Trophoblast cell (in vitro differentiated cells and primary cell): ENCODE measurements at regions not wholly inside any gene's neighbourhood (a gene's known extent, or its start where the extent isn't known, plus 50 kb on each side); places are given as distances from the start of the nearest gene placed in this dataset.
"Not testable (repeated sequence)": the region's sequence is repeated elsewhere in the genome, so short reads cannot be mapped to it uniquely, and the experiment has no call there.

Source experiments
- DNase-seq, 2 donors: peaks; one replicate each; pipeline ENCODE4 v3.0.0-alpha.2; 2016
- H2AFZ ChIP-seq: 2 replicates; pipeline ENCODE4 v1.6.1; 2013; ENCODE audit warnings: low read length, moderate library complexity, mild to moderate bottlenecking; ENCODE audit not compliant: insufficient read depth, poor library complexity
- H2AK5ac ChIP-seq: 2 replicates; pipeline ENCODE4 v1.6.1; 2013; ENCODE audit warnings: mild to moderate bottlenecking, low read length
- H2BK120ac ChIP-seq: 2 replicates; pipeline ENCODE4 v1.6.1; 2013; ENCODE audit warnings: low read length, mild to moderate bottlenecking, moderate library complexity; ENCODE audit not compliant: insufficient read depth, poor library complexity
- H2BK12ac ChIP-seq: 2 replicates; pipeline ENCODE4 v1.6.1; 2013; ENCODE audit warnings: mild to moderate bottlenecking, low read length, moderate library complexity
- H2BK5ac ChIP-seq: 2 replicates; pipeline ENCODE4 v1.6.1; 2013; ENCODE audit warnings: low read length, low read depth, moderate library complexity, mild to moderate bottlenecking; ENCODE audit not compliant: poor library complexity
- H3K14ac ChIP-seq: 2 replicates; pipeline ENCODE4 v1.6.1; 2013; ENCODE audit warnings: mild to moderate bottlenecking, low read length
- H3K18ac ChIP-seq: 2 replicates; pipeline ENCODE4 v1.6.1; 2013; ENCODE audit warnings: mild to moderate bottlenecking, low read length
- H3K23ac ChIP-seq: 2 replicates; pipeline ENCODE4 v1.6.1; 2013; ENCODE audit warnings: low read length
- H3K27ac ChIP-seq: 2 replicates; pipeline ENCODE4 v1.5.1; 2013; ENCODE audit warnings: low read depth, mild to moderate bottlenecking, inconsistent platforms, low read length, moderate library complexity
- H3K27me3 ChIP-seq: 2 replicates; pipeline ENCODE4 v1.6.1; 2013; ENCODE audit warnings: inconsistent platforms, mild to moderate bottlenecking, low read length, moderate library complexity; ENCODE audit not compliant: insufficient read depth
- H3K36me3 ChIP-seq, 2 experiments: 1 replicate in 1 of 2; 2 replicates in 1 of 2; pipeline ENCODE4 v1.6.1; 2013; ENCODE audit warnings: low read length in 2 of 2, mild to moderate bottlenecking in 2 of 2, moderate library complexity in 1 of 2; ENCODE audit not compliant: insufficient read depth in 2 of 2, control insufficient read depth in 1 of 2
- H3K4ac ChIP-seq: 2 replicates; pipeline ENCODE4 v1.6.1; 2013; ENCODE audit warnings: low read depth, mild to moderate bottlenecking, low read length, moderate library complexity
- H3K4me1 ChIP-seq, 2 experiments: 1 replicate in 1 of 2; 2 replicates in 1 of 2; pipeline ENCODE4 v1.6.1; 2013; ENCODE audit warnings: low read length in 2 of 2, mild to moderate bottlenecking in 2 of 2, moderate library complexity in 1 of 2; ENCODE audit not compliant: insufficient read depth in 2 of 2, control insufficient read depth in 1 of 2
- H3K4me2 ChIP-seq: 2 replicates; pipeline ENCODE4 v1.6.1; 2013; ENCODE audit warnings: inconsistent platforms, mild to moderate bottlenecking, low read length, moderate library complexity
- H3K4me3 ChIP-seq: 2 replicates; pipeline ENCODE4 v1.5.1; 2013; ENCODE audit warnings: mild to moderate bottlenecking, low read depth, low read length, inconsistent platforms
- H3K79me1 ChIP-seq: one replicate; pipeline ENCODE4 v1.6.1; 2013; ENCODE audit warnings: low read length
- H3K79me2 ChIP-seq: 2 replicates; pipeline ENCODE4 v1.6.1; 2013; ENCODE audit warnings: low read length, mild to moderate bottlenecking; ENCODE audit not compliant: control insufficient read depth, insufficient read depth, poor library complexity
- H3K9ac ChIP-seq: 2 replicates; pipeline ENCODE4 v1.6.1; 2013; ENCODE audit warnings: mild to moderate bottlenecking, low read length
- H3K9me3 ChIP-seq: 2 replicates; pipeline ENCODE4 v1.6.1; 2013; ENCODE audit warnings: low read depth, mild to moderate bottlenecking, control low read depth, inconsistent platforms, low read length; ENCODE audit not compliant: insufficient read depth
- H4K12ac ChIP-seq: 2 replicates; pipeline ENCODE4 v1.6.1; 2013; ENCODE audit warnings: low read depth, mild to moderate bottlenecking, low read length, moderate library complexity
- H4K8ac ChIP-seq: 2 replicates; pipeline ENCODE4 v1.6.1; 2013; ENCODE audit warnings: low read depth, mild to moderate bottlenecking, low read length, moderate library complexity
- H4K91ac ChIP-seq: one replicate; pipeline ENCODE4 v1.6.1; 2013; ENCODE audit warnings: low read depth, mild to moderate bottlenecking, low read length, moderate library complexity
- WGBS: extraction: QIAGEN DNeasy Blood & Tissue Kit; methylation state at CpG from one replicate; pipeline ENCODE4 v1.1.7; 2013; ENCODE audit warnings: missing lambda C conversion rate; ENCODE audit not compliant: insufficient read length, insufficient coverage; ENCODE audit errors: extremely low coverage; 5-methylcytosine and 5-hydroxymethylcytosine counted together

DNA sequence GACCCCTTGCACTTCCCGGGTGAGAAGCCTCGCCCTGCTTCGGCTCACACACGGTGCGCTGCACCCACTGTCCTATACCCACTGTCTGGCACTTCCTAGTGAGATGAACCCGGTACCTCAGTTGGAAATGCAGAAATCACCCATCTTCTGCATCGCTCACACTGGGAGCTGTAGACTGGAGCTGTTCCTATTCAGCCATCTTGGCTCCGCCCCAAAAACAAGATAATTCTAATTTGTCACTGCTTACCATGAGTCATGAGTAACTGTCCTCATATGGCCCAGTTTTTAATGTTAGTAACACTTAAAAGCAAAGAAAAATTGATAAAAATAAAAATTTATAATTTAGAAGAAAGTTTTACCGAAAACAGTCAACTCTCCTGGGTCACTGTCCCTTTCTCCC lies 283.3 kb upstream of the COBL start:
- not testable (repeated sequence) for H3K23ac ChIP-seq, H3K9ac ChIP-seq, H2AFZ ChIP-seq, H3K18ac ChIP-seq, H2BK5ac ChIP-seq, H3K79me2 ChIP-seq, H3K4ac ChIP-seq, H4K91ac ChIP-seq, H4K12ac ChIP-seq, H3K14ac ChIP-seq, H2BK120ac ChIP-seq, H4K8ac ChIP-seq, H3K36me3 ChIP-seq, H3K4me1 ChIP-seq, H3K79me1 ChIP-seq, H3K4me3 ChIP-seq, H2AK5ac ChIP-seq, H3K27ac ChIP-seq, H3K27me3 ChIP-seq, H3K9me3 ChIP-seq, H3K4me2 ChIP-seq, DNase-seq, H2BK12ac ChIP-seq
- WGBS = no CpG with 5 or more reads among the region's 9 CpGs

DNA sequence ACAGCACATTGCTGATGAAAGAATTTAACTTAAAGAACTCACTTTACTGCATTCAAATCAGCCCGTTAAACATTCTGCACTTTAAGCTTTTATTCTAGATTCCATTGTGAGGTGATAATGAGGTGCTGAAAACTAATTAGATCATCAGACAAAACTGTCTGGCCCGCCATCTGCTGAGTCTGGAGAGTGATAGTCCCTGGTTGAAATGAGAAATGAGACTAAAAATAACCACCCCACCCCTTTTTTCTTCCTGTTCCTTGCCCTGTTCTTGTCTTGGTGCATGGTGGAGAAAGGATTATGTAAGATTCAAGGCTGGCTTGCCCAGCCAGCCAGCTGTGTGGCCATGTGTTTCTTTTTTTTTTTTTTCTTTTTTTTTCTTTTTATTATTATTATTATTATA lies 277.0 kb upstream of the COBL start:
- no peak overlapping the region for H3K18ac ChIP-seq
- no CpG with 5 or more reads among the region's 2 CpGs for WGBS
- H3K4ac ChIP-seq = no peak overlapping the region
- H3K4me1 ChIP-seq = no peaks in the 10 kb centered on the region
- H4K91ac ChIP-seq = no peak overlapping the region
- no peak overlapping the region for H3K9ac ChIP-seq
- H3K27ac ChIP-seq = no peak overlapping the region
- H2BK120ac ChIP-seq = no peak overlapping the region
- no peaks in the 10 kb centered on the region for H3K9me3 ChIP-seq
- no peaks in the 10 kb centered on the region for H3K79me1 ChIP-seq
- no peak overlapping the region for H2AFZ ChIP-seq
- no peak overlapping the region for H2AK5ac ChIP-seq
- no peak overlapping the region for H3K4me3 ChIP-seq
- no peak overlapping the region for H3K23ac ChIP-seq
- H3K27me3 ChIP-seq = no peaks in the 10 kb centered on the region
- H3K36me3 ChIP-seq = no peaks in the 10 kb centered on the region
- no peak overlapping the region for H3K4me2 ChIP-seq
- no peaks in the 10 kb centered on the region for H3K79me2 ChIP-seq
- H3K14ac ChIP-seq = no peak overlapping the region
- no peak overlapping the region for H2BK12ac ChIP-seq
- H4K8ac ChIP-seq = no peak overlapping the region
- no peak overlapping the region for H4K12ac ChIP-seq
- DNase-seq = no peak
- H2BK5ac ChIP-seq = no peak overlapping the region

GRCh38 chr7:51592842-51593599 lies 276.4 kb upstream of the COBL start:
- Histone ChIP-seq H3K4me1 (no peaks in the 10 kb centered on the region), H3K79me1 (no peaks in the 10 kb centered on the region), H3K79me2 (no peaks in the 10 kb centered on the region), H4K12ac (no peak overlapping the region), H4K8ac (no peak overlapping the region), H3K9ac (no peak overlapping the region), H2AK5ac (no peak overlapping the region), H3K9me3 (no peaks in the 10 kb centered on the region), H2BK12ac (no peak overlapping the region), H3K4me2 (no peak overlapping the region), H3K4me3 (no peak overlapping the region), H2AFZ (no peak overlapping the region), H2BK5ac (no peak overlapping the region), H3K14ac (no peak overlapping the region), H3K23ac (no peak overlapping the region), H2BK120ac (no peak overlapping the region), H3K18ac (no peak overlapping the region), H3K27ac (no peak overlapping the region), H3K4ac (no peak overlapping the region), H3K27me3 (no peaks in the 10 kb centered on the region), H3K36me3 (no peaks in the 10 kb centered on the region), H4K91ac (no peak overlapping the region)
- no CpG with 5 or more reads among the region's 10 CpGs for WGBS
- peak in 1 of 2 donors; percentile 9 for DNase-seq

DNA sequence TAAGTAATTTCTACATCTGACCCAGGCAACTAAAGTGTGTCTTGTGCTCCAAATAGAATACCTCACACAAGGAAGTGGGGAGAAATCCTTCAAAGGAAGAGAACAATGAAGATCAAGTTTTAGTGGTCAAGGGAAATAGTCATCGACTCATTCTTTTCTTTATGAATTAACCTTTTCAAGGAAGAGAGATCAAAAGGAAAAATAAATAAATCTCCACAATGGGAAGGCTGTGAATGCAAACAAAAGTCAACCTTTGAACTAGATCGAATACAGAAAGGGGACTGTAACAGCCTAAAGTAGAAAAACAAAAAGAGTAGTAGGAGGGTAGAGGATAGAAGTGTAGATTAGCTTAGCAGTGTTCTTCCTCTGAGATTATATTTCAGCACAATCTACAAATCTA lies 274.6 kb upstream of the COBL start:
- Histone ChIP-seq H3K4me2 (no peak overlapping the region), H3K4ac (no peak overlapping the region), H2BK5ac (no peak overlapping the region), H2AK5ac (no peak overlapping the region), H3K79me2 (no peaks in the 10 kb centered on the region), H3K4me3 (no peak overlapping the region), H3K36me3 (no peaks in the 10 kb centered on the region), H2BK12ac (no peak overlapping the region), H3K27ac (no peak overlapping the region), H2BK120ac (no peak overlapping the region), H3K14ac (no peak overlapping the region), H3K27me3 (no peaks in the 10 kb centered on the region), H3K4me1 (no peaks in the 10 kb centered on the region), H3K9ac (no peak overlapping the region), H4K8ac (no peak overlapping the region), H3K9me3 (peaks cover 1% of the 10 kb centered on the region), H4K12ac (no peak overlapping the region), H3K79me1 (no peaks in the 10 kb centered on the region), H3K23ac (no peak overlapping the region), H3K18ac (no peak overlapping the region), H2AFZ (no peak overlapping the region), H4K91ac (no peak overlapping the region)
- DNase-seq = no peak
- no CpG with 5 or more reads among the region's 2 CpGs for WGBS
